Osteoblast (primary cell): ENCODE measurements at regions not wholly inside any gene's neighbourhood (a gene's known extent, or its start where the extent isn't known, plus 50 kb on each side); places are given as distances from the start of the nearest gene placed in this dataset.
A peak's percentile ranks its signal among the peaks of the same experiment; 100 is the strongest.
"Not testable (repeated sequence)": the region's sequence is repeated elsewhere in the genome, so short reads cannot be mapped to it uniquely, and the experiment has no call there.

ENCODE experiments used
- DNase-seq: peaks from one replicate; pipeline ENCODE4 v3.0.0; 2011; ENCODE audit warnings: low spot score, mixed read lengths; ENCODE audit not compliant: insufficient read length; ENCODE audit errors: missing footprints
- H2AFZ ChIP-seq: 2 replicates; pipeline ENCODE4 v1.6.0; 2011; ENCODE audit warnings: mild to moderate bottlenecking, low read length
- H3K27ac ChIP-seq: 2 replicates; pipeline ENCODE4 v1.5.1; 2011; ENCODE audit warnings: mild to moderate bottlenecking, low read depth, low read length, moderate library complexity
- H3K27me3 ChIP-seq: 2 replicates; pipeline ENCODE4 v1.6.0; 2012; ENCODE audit warnings: mild to moderate bottlenecking, control low read depth, inconsistent platforms, low read length, moderate library complexity; ENCODE audit not compliant: insufficient read depth
- H3K36me3 ChIP-seq: 2 replicates; pipeline ENCODE4 v1.5.1; 2011; ENCODE audit warnings: mild to moderate bottlenecking, low read length, control low read depth, moderate library complexity; ENCODE audit not compliant: insufficient read depth
- H3K4me1 ChIP-seq: 2 replicates; pipeline ENCODE4 v1.5.1; 2011; ENCODE audit warnings: mild to moderate bottlenecking, low read length, control low read depth, moderate library complexity; ENCODE audit not compliant: insufficient read depth
- H3K4me2 ChIP-seq: 2 replicates; pipeline ENCODE4 v1.6.0; 2011; ENCODE audit warnings: mild to moderate bottlenecking, low read length; ENCODE audit not compliant: insufficient read depth
- H3K4me3 ChIP-seq: fragments of 200-600 bp; sonication (generic); 3 replicates; pipeline ENCODE4 v1.5.1; 2012; ENCODE audit warnings: mild to moderate bottlenecking, low read length, inconsistent platforms; ENCODE audit not compliant: insufficient read depth
- H3K79me2 ChIP-seq: 2 replicates; pipeline ENCODE4 v1.6.0; 2012; ENCODE audit warnings: mild to moderate bottlenecking, low read length, control low read depth, inconsistent platforms; ENCODE audit not compliant: insufficient read depth
- H3K9me3 ChIP-seq: 2 replicates; pipeline ENCODE4 v1.5.1; 2011; ENCODE audit warnings: low read depth, low read length, control low read depth
- H4K20me1 ChIP-seq: 2 replicates; pipeline ENCODE4 v1.6.0; 2012; ENCODE audit warnings: mild to moderate bottlenecking, low read length, control low read depth; ENCODE audit not compliant: insufficient read depth
- TF ChIP-seq, protein P1 (sequence below): IDR thresholded peaks from 2 replicates; pipeline ENCODE4 v1.5.1; 2011; ENCODE audit warnings: mild to moderate bottlenecking, low read depth, low read length, moderate library complexity; ENCODE audit errors: extremely low read depth

GRCh38 chr1:79235301-79236002 is 228.9 kb upstream of the ADGRL4 start:
- DNase-seq, result no peak
- H4K20me1 ChIP-seq, result no peaks in the 10 kb centered on the region
- H3K4me2 ChIP-seq, result peak overlapping the region; percentile 73
- H3K27me3 ChIP-seq, result no peaks in the 10 kb centered on the region
- peaks cover 11% of the 10 kb centered on the region for H3K4me1 ChIP-seq
- H3K36me3 ChIP-seq, result no peaks in the 10 kb centered on the region
- H3K27ac ChIP-seq, result peak overlapping the region; percentile 52
- no peaks in the 10 kb centered on the region for H3K9me3 ChIP-seq
- TF ChIP-seq, protein P1, sequence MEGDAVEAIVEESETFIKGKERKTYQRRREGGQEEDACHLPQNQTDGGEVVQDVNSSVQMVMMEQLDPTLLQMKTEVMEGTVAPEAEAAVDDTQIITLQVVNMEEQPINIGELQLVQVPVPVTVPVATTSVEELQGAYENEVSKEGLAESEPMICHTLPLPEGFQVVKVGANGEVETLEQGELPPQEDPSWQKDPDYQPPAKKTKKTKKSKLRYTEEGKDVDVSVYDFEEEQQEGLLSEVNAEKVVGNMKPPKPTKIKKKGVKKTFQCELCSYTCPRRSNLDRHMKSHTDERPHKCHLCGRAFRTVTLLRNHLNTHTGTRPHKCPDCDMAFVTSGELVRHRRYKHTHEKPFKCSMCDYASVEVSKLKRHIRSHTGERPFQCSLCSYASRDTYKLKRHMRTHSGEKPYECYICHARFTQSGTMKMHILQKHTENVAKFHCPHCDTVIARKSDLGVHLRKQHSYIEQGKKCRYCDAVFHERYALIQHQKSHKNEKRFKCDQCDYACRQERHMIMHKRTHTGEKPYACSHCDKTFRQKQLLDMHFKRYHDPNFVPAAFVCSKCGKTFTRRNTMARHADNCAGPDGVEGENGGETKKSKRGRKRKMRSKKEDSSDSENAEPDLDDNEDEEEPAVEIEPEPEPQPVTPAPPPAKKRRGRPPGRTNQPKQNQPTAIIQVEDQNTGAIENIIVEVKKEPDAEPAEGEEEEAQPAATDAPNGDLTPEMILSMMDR, result no peak
- no peaks in the 10 kb centered on the region for H3K79me2 ChIP-seq
- peak overlapping the region; percentile 50 for H3K4me3 ChIP-seq
- peak overlapping the region; percentile 90 for H2AFZ ChIP-seq

DNA sequence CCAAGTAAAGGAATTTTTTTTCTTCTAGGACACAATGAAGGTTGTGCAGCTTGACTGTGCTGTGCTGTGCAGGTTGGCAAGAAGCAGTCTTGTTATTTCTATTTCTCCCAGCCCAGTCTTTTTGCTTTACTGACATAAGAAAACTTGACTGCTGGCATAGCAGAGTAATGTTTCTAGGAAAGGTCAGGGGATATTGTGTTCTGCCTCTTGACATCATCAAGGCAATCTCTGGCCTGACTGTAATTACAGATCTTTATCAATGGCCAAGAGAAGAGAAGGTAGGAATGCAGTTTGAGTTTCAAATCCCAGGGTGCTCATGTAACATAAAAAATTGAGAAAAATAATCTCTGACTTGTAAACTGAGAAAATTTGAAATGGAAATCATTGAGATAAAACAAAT is 226.3 kb upstream of the ADGRL4 start:
- no peaks in the 10 kb centered on the region for H3K36me3 ChIP-seq
- no peaks in the 10 kb centered on the region for H4K20me1 ChIP-seq
- no peak overlapping the region for H3K4me3 ChIP-seq
- peaks cover 11% of the 10 kb centered on the region for H3K4me1 ChIP-seq
- no peaks in the 10 kb centered on the region for H3K79me2 ChIP-seq
- H3K27ac ChIP-seq, result no peak overlapping the region
- TF ChIP-seq, protein P1, result no peak
- H2AFZ ChIP-seq, result no peak overlapping the region
- no peaks in the 10 kb centered on the region for H3K27me3 ChIP-seq
- H3K9me3 ChIP-seq, result no peaks in the 10 kb centered on the region
- no peak for DNase-seq
- no peak overlapping the region for H3K4me2 ChIP-seq

DNA sequence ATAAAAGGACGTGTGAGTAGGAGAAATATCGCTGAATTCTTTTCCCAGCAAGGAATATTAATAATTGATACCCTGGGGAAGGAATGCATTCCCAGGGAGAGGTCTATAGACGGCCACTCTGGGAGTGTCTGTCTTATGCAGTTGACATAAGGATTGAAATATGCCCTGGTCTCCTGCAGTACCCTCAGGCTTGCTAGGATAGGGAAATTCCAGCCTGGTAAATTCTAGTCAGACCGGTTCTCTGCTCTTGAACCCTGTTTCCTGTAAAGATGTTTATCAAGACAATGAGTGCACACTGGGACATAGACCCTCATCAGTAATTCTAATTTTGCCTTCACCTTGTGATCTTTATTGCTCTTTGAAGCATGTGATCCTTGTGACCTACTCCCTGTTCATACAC is 224.2 kb upstream of the ADGRL4 start:
- not testable (repeated sequence) for DNase-seq, H3K4me3 ChIP-seq, H3K27ac ChIP-seq, H3K79me2 ChIP-seq, H3K4me2 ChIP-seq, H3K27me3 ChIP-seq, H3K4me1 ChIP-seq, H4K20me1 ChIP-seq, H3K9me3 ChIP-seq, H3K36me3 ChIP-seq, H2AFZ ChIP-seq

DNA sequence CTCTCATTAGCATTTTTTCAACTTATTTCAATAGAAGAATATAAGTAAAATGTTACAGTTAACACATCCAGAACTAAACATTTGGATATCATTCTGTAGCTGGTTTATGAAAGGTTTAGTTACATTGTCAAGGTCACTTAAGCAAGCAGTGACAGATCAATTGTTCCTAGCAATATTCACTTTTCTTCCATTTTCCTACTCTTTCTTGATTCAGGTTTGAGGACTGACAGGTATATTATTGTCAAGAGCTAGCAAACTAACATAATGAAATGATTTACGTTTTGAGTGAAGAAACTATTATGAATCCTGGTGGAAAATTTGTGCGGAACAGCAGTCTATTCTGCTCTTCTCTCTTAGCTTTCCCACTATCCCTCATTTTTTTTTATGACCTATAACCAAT is 220.4 kb upstream of the ADGRL4 start:
- Histone ChIP-seq H3K4me1 (no peaks in the 10 kb centered on the region), H3K36me3 (no peaks in the 10 kb centered on the region), H3K79me2 (no peaks in the 10 kb centered on the region), H3K4me2 (no peak overlapping the region), H3K9me3 (no peaks in the 10 kb centered on the region), H3K27ac (no peak overlapping the region), H2AFZ (no peak overlapping the region), H3K27me3 (no peaks in the 10 kb centered on the region), H3K4me3 (no peak overlapping the region), H4K20me1 (no peaks in the 10 kb centered on the region)
- TF ChIP-seq, protein P1, result no peak
- DNase-seq, result no peak
